ENCODE measurements at regions not wholly inside any gene's neighbourhood (a gene's known extent, or its start where the extent isn't known, plus 50 kb on each side); places are given as distances from the start of the nearest gene placed in this dataset.
"Not testable (repeated sequence)": the region's sequence is repeated elsewhere in the genome, so short reads cannot be mapped to it uniquely, and the experiment has no call there.

DNA sequence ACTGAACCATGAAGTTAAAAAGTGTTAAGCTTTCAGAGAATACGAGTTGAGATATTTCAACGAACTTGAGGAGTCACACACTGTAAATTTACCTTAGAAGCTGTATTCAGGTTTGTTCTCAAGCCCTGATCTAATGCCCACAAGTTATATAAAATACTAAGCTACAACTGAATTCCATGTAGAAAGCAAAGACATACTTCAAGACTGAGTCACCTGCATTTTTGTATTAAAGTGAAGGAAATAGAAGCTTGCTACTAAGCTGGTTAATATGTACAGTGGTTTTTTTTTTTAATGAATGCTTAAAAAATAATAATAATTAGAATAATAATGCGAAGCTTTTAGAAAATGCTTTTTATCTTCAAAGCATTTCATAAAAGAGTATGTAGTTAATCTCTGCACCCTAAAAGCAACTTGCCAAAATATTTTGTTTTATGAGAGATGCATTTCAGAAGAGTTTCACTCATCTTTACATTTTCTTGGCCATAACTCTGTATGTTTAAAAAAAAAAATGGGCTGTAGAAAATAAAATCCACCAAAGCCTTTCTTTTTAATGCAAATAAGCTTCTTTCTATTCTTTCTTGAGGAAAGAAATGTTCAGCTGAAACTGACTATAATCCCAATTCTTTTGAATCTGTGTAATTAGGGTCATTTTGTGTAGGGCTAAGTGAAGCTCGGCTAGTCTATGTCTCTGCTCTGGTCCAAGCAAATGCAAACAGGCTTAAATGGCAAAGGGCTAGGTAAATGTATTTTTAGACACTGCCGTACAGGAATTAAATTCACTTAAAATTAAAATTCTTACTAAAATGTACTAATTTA is 1047.5 kb upstream of the FLRT2 start:
- no peak for DNase-seq

DNA sequence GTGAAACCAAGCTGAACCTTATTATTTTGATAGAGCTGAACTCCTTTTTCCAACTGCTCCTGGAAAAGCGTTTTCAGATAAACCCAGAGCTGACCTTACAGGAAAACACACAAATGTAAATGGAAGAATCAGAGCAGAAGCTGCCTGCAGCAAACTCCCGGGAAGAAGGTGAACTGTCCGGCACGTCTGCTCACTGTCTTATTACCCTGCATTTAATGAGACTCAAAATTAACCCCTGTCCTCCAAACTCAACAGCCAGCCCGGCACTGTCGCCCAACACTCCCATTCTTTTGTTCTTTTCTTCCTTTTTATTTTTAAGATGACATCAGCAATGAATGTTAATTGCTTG is 1046.9 kb upstream of the FLRT2 start:
- DNase-seq = no peak

DNA sequence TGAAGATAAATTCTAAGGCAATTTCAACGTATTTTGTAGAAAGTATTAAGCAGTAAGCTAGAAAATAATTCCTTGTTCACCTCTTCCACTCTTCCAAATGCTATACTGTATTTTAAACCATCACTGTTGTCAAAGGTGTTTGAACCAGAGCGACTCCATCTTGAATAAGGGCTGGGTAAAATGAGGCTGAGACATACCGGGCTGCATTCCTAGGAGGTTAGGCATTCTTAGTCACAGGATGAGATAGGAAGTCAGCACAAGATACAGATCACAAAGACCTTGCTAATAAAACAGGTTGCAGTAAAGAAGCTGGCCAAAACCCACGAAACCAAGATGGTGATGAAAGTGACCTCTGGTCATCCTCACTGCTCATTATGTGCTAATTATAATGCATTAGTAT is 1045.7 kb upstream of the FLRT2 start:
- DNase-seq = not testable (repeated sequence)

DNA sequence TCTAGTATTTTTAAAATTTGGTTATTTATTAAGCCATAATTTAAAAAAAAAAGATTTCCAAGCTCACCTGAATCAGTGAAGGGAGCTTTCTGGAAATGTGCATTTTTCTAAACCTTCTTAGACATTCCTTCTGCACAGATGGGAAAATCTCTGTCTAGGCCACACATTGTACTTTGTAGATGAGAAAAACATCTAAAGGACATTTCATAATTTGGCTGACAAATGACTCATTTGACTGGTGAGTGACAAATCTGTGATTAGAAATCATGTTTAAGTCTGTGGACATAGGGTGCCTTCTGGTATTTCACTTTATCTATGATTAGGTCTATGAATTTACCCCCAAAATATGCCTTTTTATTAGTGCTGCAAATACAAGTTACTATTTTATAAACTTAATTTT is 1044.9 kb upstream of the FLRT2 start:
- DNase-seq = no peak

DNA sequence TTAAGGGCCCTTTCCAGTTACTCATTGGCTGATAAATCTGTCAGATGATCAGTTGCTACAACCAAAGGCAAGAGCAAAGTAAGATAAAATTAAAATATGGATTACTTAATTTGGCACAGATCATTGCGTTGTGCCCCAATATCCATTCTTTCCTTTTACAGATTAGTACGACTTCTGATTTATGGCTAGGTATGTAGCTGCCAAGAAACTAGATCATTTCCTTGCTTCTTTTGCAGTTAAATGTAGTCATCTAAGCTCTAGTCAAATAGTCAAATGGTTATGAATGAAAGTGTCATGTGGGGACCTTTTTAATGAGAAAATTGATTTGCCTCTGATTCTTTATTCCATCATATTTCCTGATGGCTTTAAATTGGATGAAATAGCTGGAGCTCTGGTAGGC is 1039.9 kb upstream of the FLRT2 start:
- DNase-seq = no peak

DNA sequence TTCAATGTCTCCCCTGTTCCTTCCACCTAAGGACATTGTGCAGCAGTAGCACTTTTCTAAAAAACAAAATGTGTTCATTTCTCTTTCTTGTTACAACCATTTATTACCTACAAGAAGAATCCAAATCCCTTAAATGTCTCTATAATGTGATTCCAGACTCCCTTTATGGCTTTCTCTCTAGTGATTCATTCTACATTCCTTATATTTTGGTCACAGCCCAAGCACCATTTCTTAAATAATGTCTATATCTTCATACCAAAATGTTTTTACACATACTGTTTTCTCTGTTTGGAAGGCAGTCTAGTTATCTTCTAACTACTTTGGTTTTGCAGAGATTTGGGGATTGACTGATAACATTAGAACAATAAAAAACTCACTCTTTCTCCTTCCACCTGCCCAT is 1037.3 kb upstream of the FLRT2 start:
- DNase-seq = no peak

DNA sequence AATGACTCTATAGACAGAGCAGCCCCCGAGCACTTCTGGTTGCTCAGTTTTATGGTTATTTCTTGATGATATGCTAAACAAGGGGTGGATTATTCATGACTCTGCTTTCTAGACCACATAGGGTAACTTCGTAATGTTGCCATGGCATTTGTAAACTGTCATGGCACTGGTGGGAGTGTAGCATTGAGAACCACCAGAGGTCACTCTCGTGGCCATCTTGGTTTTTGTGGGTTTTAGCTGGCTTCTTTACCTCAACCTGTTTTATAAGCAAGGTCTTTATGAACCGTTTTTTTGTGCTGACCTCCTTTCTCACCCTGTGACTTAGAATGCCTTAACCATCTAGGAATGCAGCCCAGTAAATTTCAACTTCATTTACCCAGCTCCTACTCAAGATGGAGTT is 1036.2 kb upstream of the FLRT2 start:
- no peak for DNase-seq

DNA sequence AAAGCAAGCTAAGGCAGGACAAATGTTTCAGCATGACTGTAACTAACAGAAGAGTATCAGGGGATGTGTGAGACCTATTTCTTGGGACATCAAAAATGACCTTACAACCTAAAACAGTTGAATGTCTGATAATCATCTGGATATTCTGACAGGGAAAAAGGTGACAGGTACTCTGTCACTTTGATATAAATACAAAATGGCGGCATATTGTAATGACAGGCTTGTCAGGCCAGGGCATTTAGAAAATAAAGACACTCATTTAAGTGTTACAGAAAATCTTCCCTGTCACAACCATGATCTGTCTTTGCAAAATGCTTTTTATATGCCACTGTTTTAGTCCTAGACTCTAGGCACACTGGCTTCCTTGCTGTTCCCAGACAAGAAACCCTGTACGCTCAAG is 1033.3 kb upstream of the FLRT2 start:
- no peak for DNase-seq

DNA sequence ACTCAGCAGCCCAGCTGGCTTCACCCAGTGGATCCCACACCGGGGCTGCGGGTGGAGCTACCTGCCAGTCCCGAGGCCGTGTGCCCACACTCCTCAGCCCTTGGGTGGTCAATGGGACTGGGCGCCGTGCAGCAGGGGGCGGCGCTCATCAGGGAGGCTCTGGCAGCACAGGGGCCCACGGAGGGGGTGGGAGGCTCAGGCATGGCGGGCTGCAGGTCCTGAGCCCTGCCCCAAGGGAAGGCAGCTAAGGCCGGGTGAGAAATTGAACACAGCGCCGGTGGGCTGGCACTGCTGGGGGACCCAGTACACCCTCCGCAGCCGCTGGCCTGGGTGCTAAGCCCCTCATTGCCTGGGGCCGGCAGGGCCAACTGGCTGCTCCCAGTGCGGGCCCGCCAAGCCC is 1017.1 kb upstream of the FLRT2 start:
- not testable (repeated sequence) for DNase-seq

DNA sequence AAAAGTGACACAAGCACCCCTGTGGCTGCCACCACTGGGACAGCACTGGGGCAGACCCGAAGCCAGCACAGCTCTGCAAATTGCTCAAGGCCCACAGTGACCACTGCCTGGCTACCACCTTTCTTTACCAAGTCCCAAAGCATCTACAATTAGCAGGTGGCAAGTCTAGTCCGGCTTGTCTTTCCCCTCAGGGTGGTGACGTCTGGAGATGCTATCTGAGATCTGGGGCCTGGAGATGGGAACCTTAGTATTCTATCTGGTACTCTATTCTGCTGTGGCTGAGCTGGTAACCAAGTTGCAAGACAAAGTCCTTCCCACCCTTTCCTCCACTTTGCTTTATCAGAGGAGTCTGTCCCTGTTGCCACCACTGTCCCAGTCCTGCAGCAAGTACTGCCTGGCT is 1010.1 kb upstream of the FLRT2 start:
- no peak for DNase-seq

DNA sequence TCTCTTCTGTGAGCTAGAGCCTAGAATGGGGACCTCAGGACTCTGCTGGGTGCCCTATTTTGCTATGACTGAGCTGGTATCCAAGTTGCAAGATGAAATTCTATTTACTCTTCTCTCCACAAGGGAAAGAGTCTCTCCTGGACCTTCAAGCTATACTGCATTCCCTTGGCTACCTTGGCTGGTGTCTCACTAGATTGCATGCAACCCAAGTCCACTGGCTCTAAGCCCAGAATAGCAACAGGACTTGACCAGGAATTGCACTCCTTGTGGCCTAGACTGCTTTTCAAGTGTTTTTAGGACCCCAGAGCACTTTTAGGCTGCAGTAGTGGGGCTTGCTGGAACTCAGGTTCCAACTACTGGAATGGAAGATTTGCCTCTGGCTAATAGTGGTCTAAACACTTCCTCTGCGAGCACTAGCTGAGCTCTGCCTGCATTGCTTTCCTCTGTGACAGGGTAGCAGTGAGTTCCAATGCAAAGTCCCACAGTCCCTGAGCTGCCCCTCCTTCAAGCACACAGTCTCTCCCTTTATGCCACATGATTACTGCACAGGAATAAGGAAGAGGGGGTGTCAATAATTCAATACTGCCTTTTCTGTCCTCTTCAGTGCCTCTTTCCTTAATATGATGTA is 1009.1 kb upstream of the FLRT2 start:
- DNase-seq = no peak

DNA sequence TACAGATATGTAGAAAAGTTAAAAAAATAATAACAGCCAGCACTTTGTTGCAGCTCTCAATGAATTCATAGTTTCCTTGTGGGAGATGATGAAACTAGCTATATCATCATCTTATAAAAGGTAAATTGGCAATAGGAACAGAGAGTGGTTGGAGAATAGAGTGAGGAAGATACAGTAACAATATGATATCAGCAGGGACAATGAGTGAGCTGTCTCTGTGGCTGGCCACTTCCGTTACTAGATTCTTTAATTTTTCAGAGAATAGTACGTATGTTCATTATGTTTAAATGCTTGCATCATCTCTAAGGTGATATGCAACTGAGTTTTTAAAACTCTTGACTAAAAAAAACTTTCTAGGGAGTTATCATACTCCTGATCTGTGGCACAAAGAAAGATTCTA is 1006.2 kb upstream of the FLRT2 start:
- no peak for DNase-seq

DNA sequence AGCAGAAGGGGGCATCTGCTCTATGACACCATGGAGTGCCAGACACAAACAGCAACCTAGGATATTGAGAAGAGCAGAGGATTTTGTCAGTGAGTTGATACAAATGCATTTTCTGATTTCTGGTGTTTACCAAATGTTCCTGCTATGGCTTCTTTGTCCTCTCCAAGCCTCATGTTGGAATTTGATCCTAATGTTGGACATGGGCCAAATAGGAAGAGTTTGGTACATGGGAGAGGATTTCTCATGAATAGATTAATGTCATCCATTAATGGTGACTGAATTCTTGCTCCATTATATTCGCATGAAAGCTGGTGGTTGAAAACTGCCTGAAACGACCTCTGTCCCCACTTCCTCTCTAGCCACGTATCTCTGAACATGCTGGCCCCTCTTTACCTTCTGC is 1002.2 kb upstream of the FLRT2 start:
- DNase-seq = no peak

DNA sequence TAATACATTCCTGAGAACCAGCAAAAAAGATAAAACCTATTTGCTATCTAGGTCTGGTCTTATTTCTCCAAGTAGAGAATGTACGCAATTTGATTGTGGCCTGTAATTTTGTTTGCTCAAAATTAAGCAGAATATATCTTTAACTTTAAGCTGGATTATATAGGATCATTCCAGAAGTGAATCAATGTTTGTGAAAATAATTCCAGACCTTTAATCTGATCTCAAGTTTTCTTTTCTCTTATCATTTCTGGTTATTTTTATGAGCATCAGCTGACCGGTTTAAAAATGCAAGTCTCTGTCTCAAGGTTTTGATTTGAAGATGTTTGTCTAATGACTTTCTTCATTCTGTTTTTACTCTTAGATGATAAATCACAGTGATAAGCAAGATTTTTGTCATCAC is 997.9 kb upstream of the FLRT2 start:
- DNase-seq = no peak

DNA sequence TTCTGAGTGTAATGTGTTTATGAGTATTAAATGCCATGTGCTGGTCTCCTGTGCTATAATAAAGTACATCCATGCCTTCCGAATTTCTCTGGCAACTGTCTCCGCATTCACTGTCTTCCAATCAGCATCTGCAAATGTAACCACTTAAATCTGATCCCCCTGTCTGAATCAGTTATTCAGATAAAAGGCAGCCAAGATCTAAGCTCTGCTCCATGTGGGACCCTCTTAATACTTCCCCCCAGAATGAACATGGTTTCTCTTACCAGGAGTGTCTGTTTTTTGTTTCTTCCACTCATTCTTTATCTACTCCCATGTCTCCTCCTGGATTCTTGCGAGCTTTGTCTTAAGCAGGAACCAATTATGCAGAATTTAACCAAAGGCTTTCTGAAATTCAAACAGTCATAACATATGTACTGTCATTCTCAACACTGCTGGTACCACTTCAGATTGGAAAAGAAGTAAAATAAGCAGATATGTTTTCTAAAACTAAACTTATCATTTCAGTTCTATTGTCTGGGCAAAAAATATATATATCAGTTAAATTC is 996.7 kb upstream of the FLRT2 start:
- no peak for DNase-seq

DNA sequence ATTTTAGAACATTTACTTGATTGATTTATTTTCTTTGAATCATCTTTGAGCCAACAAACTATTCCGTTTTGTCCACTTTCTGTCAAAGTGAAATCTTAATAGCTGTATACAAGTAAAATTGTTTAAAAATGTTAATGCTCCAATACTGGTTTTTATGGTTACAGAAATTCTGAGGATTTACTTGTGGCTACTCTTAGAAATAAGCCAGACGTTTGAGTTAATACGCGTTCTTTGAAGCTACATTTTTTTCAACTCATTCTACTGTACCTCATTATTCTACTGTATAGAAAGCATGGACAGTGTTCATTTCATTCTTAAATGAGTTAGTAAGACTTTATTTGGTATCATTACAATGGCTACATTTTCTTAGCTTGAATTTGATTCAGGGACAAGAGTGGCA is 996.2 kb upstream of the FLRT2 start:
- DNase-seq = no peak

DNA sequence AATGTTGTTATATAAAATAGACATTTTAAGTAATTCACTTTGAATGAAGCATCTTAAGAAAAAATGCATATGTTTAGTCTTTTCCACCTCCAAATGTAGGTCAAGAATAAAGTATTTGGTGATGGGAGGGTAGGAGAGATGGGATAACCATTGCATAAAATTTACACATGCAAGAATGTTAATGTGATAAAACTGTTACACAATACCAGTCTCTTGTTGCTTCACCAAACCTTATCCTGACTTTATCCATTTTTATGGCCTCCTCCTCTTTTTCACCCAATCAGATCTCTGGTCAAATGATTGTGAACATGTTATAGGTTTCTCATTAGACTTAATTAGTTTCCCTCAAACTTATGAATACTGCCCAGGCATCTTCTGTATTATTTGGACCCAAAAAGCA is 994.5 kb upstream of the FLRT2 start:
- no peak for DNase-seq

DNA sequence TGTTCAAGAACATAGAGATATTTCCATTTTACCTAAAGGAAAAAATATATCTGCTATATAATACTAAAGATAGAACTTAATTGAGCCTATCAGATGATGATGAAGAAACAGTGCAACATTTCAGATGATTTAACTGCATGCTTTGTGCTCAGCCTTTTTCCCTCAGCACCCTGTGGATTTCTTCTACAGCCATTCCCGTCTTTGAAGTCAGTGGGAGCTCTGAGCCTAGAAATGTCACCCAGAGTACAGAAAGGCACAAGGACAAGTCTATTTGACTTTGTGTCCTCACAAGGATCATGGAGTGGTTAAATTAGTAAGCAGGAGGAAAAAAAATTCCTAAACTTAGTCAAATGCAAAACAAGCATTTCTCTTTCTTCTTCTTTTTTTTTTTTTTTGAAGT is 994.0 kb upstream of the FLRT2 start:
- DNase-seq = no peak

DNA sequence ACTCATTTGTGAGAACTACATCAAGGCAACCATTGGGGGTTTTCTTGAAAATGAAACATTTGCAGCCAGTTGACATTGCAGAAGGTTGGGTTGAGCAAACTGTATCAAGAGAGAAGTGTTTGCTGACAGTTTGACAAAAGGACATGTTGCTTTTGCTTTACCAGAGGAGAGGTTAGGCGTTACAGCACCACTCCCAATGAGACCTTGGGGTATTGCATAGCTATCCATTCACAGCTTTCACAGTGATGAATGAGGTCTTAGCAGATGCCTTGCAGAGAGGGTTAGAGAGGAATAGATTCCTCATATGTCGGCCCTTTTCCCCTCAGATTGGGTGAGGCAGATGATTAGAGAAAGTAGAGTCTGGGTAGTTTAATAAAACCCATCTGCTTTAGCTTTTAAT is 988.9 kb upstream of the FLRT2 start:
- no peak for DNase-seq

DNA sequence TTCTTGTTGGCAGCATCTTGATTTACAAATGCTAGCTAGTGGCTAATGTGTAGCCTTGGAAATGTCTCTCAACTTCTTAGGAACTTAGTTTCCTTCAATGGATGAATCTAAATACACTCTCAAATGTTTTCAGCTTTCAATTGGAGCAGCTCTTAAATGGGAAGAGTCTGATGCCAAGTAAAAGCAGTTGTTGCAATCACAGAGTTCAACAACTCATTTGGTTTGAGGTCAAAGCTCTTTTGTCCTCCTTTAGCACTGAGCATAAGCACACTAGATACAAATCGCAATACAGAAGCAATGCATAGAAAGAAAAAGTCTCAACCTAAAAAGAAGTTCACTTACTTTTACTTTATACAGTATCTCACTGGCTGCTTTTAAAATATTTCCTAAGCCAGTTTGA is 986.1 kb upstream of the FLRT2 start:
- no peak for DNase-seq

DNA sequence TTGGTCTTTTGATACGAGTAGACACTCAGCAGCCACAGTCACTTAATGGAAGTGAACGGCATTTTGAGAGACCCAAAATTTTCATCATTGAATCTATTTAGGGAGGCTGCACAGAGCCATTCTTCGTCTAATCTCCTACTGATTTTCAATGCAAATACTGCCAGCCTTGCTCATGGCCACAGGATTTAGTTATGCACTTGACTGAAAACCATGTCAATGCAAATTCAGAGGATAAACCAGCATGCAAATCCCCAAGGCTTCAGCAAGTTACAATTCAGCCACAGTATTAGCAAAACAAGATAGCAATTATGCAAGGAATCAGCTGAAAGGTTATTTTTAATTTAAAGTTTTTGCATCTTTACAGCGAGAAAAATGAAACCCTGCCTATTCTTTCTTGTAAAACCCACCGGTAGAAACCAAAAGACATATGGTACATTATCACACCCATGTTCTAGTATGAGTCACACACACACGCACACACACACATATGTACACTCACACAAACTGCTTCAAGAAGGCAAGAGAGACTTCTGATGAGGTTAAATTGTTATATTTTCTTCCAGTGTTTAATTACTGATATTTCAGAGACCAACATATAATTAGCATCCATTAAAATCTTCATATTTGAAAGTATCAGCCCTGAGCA is 985.3 kb upstream of the FLRT2 start:
- DNase-seq = no peak

DNA sequence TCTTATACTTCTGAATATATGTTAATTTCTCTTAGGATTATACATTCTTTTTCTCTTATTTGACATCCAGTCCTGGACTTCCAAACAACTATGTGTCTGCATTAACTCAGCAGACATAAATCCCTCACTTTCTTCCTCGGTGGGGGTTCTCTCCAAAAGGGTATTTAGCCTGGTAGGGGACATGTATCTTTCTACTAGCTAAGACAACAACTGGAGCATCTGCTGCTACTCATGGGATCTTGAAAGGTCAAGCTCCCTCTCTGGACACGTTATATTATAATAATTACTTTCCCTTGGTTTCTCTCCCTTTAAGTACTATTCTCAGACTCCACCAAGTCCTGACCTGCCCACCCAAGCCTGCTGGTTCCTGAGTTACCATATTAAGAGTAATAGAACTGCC is 983.7 kb upstream of the FLRT2 start:
- no peak for DNase-seq

DNA sequence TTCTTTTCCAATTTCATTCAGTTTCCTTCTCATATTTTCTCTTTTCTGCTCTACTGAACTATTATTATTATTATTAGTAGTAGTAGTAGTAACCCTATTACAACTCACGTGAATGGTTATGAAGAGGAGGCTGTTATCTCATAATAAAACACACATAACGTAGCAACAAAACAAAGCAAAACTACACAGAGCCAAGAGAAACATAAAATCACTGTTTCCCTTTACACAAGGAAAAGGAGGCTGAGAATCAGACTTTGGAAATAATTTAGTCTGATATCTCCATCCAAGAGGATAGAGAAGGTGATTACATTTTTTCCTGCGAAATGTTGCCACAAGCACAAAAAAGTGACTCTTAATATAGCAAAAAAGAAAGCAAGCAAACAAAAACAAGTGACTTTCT is 975.8 kb upstream of the FLRT2 start:
- DNase-seq = no peak

DNA sequence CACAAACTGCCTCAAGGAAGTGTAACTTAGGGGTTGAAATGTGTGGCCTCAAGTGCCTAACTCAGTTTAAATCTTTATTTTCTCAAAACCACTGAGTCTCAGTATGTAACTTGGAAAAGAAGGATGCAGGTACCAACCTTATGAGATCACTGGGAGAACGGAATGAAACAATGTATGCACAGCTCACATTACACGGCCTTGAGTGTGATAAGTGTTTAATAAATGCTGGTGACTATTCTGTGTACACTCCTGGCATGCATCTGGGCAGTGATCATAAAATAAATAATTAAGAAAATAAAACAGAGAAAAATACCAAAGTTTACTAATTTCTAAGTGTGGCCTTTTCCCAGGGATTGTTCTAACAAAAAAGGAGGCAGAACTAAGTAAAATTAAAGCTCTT is 974.5 kb upstream of the FLRT2 start:
- no peak for DNase-seq
